ENCODE measurements at regions not wholly inside any gene's neighbourhood (a gene's known extent, or its start where the extent isn't known, plus 50 kb on each side); places are given as distances from the start of the nearest gene placed in this dataset.

DNA sequence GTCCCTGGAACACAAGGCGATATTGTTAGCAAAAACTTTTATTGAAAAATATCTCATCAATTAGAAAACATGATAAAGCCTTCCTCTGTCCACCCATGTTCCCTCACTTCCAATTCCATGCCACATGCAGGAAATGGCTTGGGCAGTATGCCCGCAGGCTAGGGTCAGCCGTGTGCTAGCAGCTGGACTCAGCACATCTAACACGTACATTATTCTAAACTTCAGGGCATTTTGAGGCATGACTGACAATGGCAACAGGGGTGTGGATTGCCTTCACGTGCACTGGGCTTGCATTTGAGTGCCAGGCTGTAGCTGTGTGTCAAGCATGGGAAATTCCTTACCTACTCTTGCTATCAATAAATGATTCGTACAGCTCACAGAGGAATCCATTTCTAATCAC, 642.1 kb downstream of the INHBA start:
- TF ChIP-seq, protein P1, sequence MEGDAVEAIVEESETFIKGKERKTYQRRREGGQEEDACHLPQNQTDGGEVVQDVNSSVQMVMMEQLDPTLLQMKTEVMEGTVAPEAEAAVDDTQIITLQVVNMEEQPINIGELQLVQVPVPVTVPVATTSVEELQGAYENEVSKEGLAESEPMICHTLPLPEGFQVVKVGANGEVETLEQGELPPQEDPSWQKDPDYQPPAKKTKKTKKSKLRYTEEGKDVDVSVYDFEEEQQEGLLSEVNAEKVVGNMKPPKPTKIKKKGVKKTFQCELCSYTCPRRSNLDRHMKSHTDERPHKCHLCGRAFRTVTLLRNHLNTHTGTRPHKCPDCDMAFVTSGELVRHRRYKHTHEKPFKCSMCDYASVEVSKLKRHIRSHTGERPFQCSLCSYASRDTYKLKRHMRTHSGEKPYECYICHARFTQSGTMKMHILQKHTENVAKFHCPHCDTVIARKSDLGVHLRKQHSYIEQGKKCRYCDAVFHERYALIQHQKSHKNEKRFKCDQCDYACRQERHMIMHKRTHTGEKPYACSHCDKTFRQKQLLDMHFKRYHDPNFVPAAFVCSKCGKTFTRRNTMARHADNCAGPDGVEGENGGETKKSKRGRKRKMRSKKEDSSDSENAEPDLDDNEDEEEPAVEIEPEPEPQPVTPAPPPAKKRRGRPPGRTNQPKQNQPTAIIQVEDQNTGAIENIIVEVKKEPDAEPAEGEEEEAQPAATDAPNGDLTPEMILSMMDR (IDR thresholded peaks at IDR 0.05; ENCODE audit: low read depth, low read length) = no peak
- TF ChIP-seq EZH2phosphoT487 (IDR thresholded peaks at IDR 0.05; ENCODE audit: low read depth) = no peak

All from OCI-LY3 (cell line).